HAP-1 (cell line): ENCODE measurements at regions not wholly inside any gene's neighbourhood (a gene's known extent, or its start where the extent isn't known, plus 50 kb on each side); places are given as distances from the start of the nearest gene placed in this dataset.
"Not testable (repeated sequence)": the region's sequence is repeated elsewhere in the genome, so short reads cannot be mapped to it uniquely, and the experiment has no call there.

Source experiments
- DNase-seq, 2 experiments: peaks; one replicate each; pipeline ENCODE4 v3.0.0-alpha.2; 2016 to 2020; ENCODE audit warnings: low spot score in 2 of 2
- H3K27me3 ChIP-seq: fragments of 250-450 bp; sonication (Bioruptor Pico); 2 replicates; pipeline ENCODE4 v1.5.1; 2020; ENCODE audit warnings: low read depth, mild to moderate bottlenecking, moderate library complexity
- H3K36me3 ChIP-seq: fragments of 250-450 bp; sonication (Bioruptor Pico); replicated peaks from 2 replicates; pipeline ENCODE4 v1.5.1; 2020; ENCODE audit warnings: mild to moderate bottlenecking
- H3K4me1 ChIP-seq: fragments of 250-450 bp; sonication (Bioruptor Pico); 2 replicates; pipeline ENCODE4 v1.5.1; 2020; ENCODE audit warnings: mild to moderate bottlenecking
- H3K4me3 ChIP-seq: fragments of 250-450 bp; sonication (Bioruptor Pico); 2 replicates; pipeline ENCODE4 v1.5.1; 2020; ENCODE audit warnings: mild to moderate bottlenecking, moderate library complexity
- H3K9me3 ChIP-seq: fragments of 250-450 bp; sonication (Bioruptor Pico); 2 replicates; pipeline ENCODE4 v1.5.1; 2020; ENCODE audit warnings: mild to moderate bottlenecking, moderate library complexity
- in situ Hi-C: fragments of 300-500 bp; cut with MboI; formaldehyde crosslinking; loops from 3 replicates; pipeline ENCODE4 v1.14.3; 2020; ENCODE audit warnings: low sequenced_read_pairs, inconsistent platforms, mixed read lengths

- Histone ChIP-seq H3K4me1 (no peaks in the 10 kb centered on the region), H3K4me3 (no peak overlapping the region), H3K27me3 (no peaks in the 10 kb centered on the region), H3K36me3 (no peaks in the 10 kb centered on the region), H3K9me3 (no peaks in the 10 kb centered on the region; the same call in 1 of the 2 replicates)
- no peak for DNase-seq
- in situ Hi-C loops = no loop called here
Measured at GRCh38 chr4:104616401-104616820, 121.7 kb upstream of the CXXC4 start.

GRCh38 chr4:104625706-104626105 is 131.0 kb upstream of the CXXC4 start:
- Histone ChIP-seq H3K4me3 (no peak overlapping the region), H3K36me3 (no peaks in the 10 kb centered on the region), H3K4me1 (no peaks in the 10 kb centered on the region), H3K27me3 (no peaks in the 10 kb centered on the region), H3K9me3 (no peaks in the 10 kb centered on the region)
- no peak for DNase-seq
- in situ Hi-C loops = no loop called here

- in situ Hi-C loops = no loop called here
- Histone ChIP-seq H3K4me3 (no peak overlapping the region), H3K9me3 (no peaks in the 10 kb centered on the region), H3K27me3 (no peaks in the 10 kb centered on the region), H3K4me1 (no peaks in the 10 kb centered on the region), H3K36me3 (no peaks in the 10 kb centered on the region)
- no peak for DNase-seq
Measured at GRCh38 chr4:104629601-104630000, 134.9 kb upstream of the CXXC4 start.

- H3K9me3 ChIP-seq = no peaks in the 10 kb centered on the region
- no peak for DNase-seq
- no peaks in the 10 kb centered on the region for H3K4me1 ChIP-seq
- H3K27me3 ChIP-seq = no peaks in the 10 kb centered on the region
- H3K36me3 ChIP-seq = no peaks in the 10 kb centered on the region
- no peak overlapping the region for H3K4me3 ChIP-seq
- in situ Hi-C loops = no loop called here
Measured at GRCh38 chr4:104630272-104630671, 135.6 kb upstream of the CXXC4 start.

GRCh38 chr4:104631000-104631399 is 136.3 kb upstream of the CXXC4 start:
- Histone ChIP-seq H3K36me3 (no peaks in the 10 kb centered on the region), H3K9me3 (no peaks in the 10 kb centered on the region), H3K4me3 (no peak overlapping the region), H3K4me1 (no peaks in the 10 kb centered on the region), H3K27me3 (no peaks in the 10 kb centered on the region)
- in situ Hi-C loops = no loop called here
- DNase-seq = no peak

- Histone ChIP-seq H3K27me3 (0 out of 2 replicates have a peak, but pooled peaks cover 6% of the 10 kb centered on the region), H3K9me3 (no peaks in the 10 kb centered on the region), H3K4me1 (no peaks in the 10 kb centered on the region), H3K36me3 (no peaks in the 10 kb centered on the region), H3K4me3 (no peak overlapping the region)
- in situ Hi-C loops = no loop called here
- no peak for DNase-seq
Measured at GRCh38 chr4:104641418-104641817, 146.7 kb upstream of the CXXC4 start.

- in situ Hi-C loops = no loop called here
- no peak overlapping the region for H3K4me3 ChIP-seq
- no peaks in the 10 kb centered on the region for H3K9me3 ChIP-seq
- H3K27me3 ChIP-seq = 0 out of 2 replicates have a peak, but pooled peaks cover 6% of the 10 kb centered on the region
- no peaks in the 10 kb centered on the region for H3K36me3 ChIP-seq
- H3K4me1 ChIP-seq = no peaks in the 10 kb centered on the region
- DNase-seq = no peak
Measured at GRCh38 chr4:104642521-104642920, 147.8 kb upstream of the CXXC4 start.

- in situ Hi-C loops = no loop called here
- H3K36me3 ChIP-seq = no peaks in the 10 kb centered on the region
- H3K9me3 ChIP-seq = no peaks in the 10 kb centered on the region
- H3K4me3 ChIP-seq = no peak overlapping the region
- DNase-seq = no peak
- no peaks in the 10 kb centered on the region for H3K4me1 ChIP-seq
- H3K27me3 ChIP-seq = 0 out of 2 replicates have a peak, but pooled peaks cover 6% of the 10 kb centered on the region
Measured at GRCh38 chr4:104643805-104644204, 149.1 kb upstream of the CXXC4 start.

GRCh38 chr4:104649631-104650030 is 154.9 kb upstream of the CXXC4 start:
- H3K27me3 ChIP-seq = no peaks in the 10 kb centered on the region
- DNase-seq = no peak
- H3K4me3 ChIP-seq = no peak overlapping the region
- H3K9me3 ChIP-seq = no peaks in the 10 kb centered on the region
- in situ Hi-C loops = no loop called here
- H3K36me3 ChIP-seq = no peaks in the 10 kb centered on the region
- no peaks in the 10 kb centered on the region for H3K4me1 ChIP-seq

- H3K9me3 ChIP-seq, in situ Hi-C loops, DNase-seq, H3K27me3 ChIP-seq, H3K36me3 ChIP-seq, H3K4me3 ChIP-seq, H3K4me1 ChIP-seq: not testable (repeated sequence)
Measured at GRCh38 chr4:104662269-104662668, 167.6 kb upstream of the CXXC4 start.

GRCh38 chr4:104677116-104677515 is 182.4 kb upstream of the CXXC4 start:
- Histone ChIP-seq H3K27me3 (no peaks in the 10 kb centered on the region), H3K4me3 (no peak overlapping the region), H3K9me3 (no peaks in the 10 kb centered on the region), H3K36me3 (no peaks in the 10 kb centered on the region), H3K4me1 (no peaks in the 10 kb centered on the region)
- DNase-seq = peak in 1 of 2 experiments; percentile 8
- in situ Hi-C loops = no loop called here

- no peaks in the 10 kb centered on the region for H3K27me3 ChIP-seq
- DNase-seq = no peak
- H3K4me3 ChIP-seq = no peak overlapping the region
- H3K36me3 ChIP-seq = no peaks in the 10 kb centered on the region
- no peaks in the 10 kb centered on the region for H3K4me1 ChIP-seq
- in situ Hi-C loops = no loop called here
- H3K9me3 ChIP-seq = no peaks in the 10 kb centered on the region
Measured at GRCh38 chr4:104682311-104682710, 187.6 kb upstream of the CXXC4 start.

GRCh38 chr4:104693601-104694201 is 199.0 kb upstream of the CXXC4 start:
- peak; percentile 6 to 10 for DNase-seq
- no peak overlapping the region for H3K4me3 ChIP-seq
- in situ Hi-C loops = no loop called here

GRCh38 chr4:104716584-104716983 is 221.9 kb upstream of the CXXC4 start:
- Histone ChIP-seq H3K4me1 (no peaks in the 10 kb centered on the region), H3K4me3 (no peak overlapping the region), H3K9me3 (no peaks in the 10 kb centered on the region), H3K36me3 (no peaks in the 10 kb centered on the region), H3K27me3 (no peaks in the 10 kb centered on the region)
- DNase-seq = no peak
- in situ Hi-C loops = no loop called here

More at GRCh38 chr4:104693601-104694201, 199.0 kb upstream of the CXXC4 start:
- H3K27me3 ChIP-seq = no peaks in the 10 kb centered on the region
- no peaks in the 10 kb centered on the region for H3K36me3 ChIP-seq
- no peaks in the 10 kb centered on the region for H3K9me3 ChIP-seq
- no peaks in the 10 kb centered on the region for H3K4me1 ChIP-seq
